SKM-1 (cell line): ENCODE measurements at regions not wholly inside any gene's neighbourhood (a gene's known extent, or its start where the extent isn't known, plus 50 kb on each side); places are given as distances from the start of the nearest gene placed in this dataset.
"Not testable (repeated sequence)": the region's sequence is repeated elsewhere in the genome, so short reads cannot be mapped to it uniquely, and the experiment has no call there.

Source experiments
- DNase-seq: peaks from one replicate; lab custom pipeline; 2025; ENCODE audit not compliant: unreplicated experiment; lab: John Stamatoyannopoulos, UW

DNA sequence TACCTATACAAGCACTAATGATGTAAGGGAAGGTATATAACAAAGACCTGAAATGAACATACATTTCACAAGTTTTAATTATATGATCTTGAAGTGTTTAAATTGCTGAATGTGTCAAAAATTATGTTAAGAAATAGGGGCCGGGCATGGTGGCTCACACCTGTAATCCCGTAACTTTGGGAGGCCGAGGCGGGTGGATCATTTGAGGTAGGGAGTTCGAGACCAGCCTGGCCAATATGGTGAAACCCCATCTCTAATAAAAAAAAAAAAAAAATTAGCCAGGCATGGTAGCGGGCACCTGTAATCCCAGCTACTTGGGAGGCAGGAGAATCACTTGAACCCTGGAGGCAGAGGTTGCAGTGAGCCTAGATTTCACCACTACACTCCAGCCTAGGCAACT lies 537.4 kb upstream of the STEAP1 start:
- DNase-seq: not testable (repeated sequence)

DNA sequence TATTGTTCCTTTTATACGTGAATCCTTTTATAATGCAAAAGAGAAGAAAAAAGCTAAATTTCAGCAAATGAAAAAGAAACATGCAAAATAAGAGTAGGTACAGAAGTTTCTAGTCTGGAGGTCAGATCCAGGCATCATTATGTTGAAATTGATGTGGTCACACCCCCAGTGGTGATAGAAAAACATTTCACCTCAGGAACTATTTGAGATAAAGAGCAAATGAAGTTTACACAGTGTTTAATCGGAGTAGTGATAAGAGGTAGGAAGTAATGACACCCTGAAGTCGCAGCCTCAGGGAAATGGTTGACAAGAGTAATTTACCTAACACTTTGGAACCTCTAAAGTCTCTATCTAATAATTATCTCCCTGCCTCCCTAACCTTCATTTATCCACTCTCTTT lies 536.0 kb upstream of the STEAP1 start:
- no peak for DNase-seq

DNA sequence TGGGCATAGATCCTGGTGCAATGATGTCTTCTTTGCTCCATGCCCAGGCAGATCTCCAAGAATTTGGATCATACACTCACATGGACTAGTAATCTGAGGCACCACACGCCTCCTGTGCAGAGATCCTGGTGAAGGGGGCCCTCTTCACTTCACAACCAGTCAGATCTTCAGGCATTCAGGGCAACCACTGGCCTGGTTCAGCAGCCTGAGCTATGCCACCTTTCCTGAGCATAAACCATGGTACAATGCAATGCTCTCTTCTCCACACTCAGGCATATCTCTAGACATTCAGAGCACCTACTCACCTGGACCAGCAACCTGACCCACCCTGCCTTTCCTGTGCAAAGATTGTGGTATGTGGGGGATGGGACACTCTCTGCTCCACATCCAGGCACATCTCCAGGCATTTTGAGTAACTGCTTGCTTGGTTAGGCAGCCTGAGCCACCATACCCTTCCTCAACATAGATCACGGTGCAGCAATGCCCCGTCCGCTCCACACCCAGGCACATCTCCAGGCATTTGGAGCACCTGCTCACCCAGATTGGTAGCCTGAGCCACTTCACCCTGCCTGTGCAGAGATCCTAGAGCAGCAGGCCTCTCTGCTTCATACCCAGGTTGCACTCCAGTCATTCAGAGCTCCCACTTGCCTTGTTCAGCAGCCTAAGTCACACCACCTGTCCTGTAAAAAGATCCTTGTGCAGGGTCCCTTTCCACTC lies 532.2 kb upstream of the STEAP1 start:
- DNase-seq: no peak

DNA sequence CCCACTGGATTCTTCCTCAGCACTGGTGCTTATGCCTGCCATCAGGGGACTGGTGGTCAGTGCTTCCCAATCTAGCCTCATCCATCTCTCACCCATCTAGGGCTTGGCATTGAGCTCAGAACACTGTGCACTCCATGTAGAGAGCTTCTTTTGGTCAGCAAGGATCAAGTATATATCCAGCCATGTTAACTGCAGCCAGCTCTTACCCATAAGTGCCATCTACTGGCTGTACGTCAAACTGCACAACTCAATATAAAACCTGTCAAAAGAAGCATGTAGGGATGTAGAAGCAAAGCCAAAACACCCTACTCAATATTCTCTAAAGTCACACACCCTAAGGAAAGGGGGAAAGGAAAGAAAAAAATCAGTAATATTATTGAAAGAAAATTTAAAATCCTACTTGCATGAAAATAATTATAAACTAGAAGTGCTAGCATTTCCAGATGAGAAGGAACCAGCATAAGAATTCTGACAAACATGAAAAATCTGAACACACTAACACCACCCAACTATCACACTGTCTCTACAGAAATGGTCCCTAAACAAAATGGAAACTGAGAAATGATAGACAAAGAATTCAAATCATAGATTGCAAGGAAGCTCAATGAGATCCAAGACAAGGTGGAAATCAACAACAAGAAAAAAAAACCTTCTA lies 531.1 kb upstream of the STEAP1 start:
- peak; percentile 4 for DNase-seq

DNA sequence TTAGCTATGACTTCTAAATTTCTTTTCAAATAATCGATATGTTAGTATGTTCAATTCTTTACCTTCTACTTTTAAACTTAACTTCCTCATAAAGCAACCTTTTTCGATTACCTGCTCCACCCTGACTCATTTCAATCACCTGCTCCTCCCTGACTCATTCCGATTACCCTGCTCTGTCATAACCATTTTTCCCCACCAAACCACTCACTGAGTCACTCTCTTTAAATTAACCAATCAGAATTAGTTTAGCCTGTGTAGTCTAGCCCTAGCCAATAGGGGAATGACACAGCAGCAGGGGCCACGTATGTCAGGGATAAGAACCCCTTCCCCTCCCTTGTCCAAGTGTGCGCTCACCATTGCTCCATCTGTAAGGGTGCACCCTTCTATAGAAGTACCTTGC lies 530.1 kb upstream of the STEAP1 start:
- not testable (repeated sequence) for DNase-seq

DNA sequence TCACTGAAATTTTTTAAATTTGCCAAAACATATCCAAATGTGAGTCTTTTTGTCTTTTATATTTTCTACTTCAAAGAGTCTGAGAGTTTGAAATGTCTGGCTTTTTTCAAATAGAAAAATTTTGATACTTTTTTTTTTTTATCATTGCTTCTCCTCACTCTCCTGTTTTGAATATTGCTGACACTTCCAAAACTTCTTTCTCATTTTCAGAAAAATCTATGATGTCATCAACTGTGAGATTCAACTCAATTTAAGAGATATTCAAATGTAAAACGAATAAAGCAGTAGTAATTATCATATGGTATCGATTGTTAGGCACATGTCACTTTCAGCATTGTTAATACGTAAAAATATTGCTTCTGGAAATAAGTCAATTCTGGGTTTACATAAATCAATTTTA lies 505.8 kb upstream of the STEAP1 start:
- DNase-seq: no peak

DNA sequence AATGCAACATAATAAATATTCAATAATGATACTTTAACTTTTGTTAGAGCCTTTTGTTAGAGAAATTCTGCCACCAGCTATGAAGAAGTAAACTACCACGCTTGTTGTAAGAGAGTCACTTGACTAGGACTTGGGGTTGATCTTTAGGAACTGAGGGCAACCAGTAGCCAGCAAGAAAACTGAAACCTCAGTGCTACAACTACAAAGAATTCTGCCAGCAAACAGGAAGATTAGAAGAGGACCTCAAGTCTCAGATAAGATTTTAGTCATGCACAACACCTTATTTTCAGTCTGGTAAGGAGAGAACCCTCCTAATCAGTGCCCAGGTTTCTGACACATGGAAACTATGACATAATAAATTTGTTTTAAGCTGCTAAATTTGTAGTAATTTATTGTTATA lies 498.3 kb upstream of the STEAP1 start:
- DNase-seq: no peak

DNA sequence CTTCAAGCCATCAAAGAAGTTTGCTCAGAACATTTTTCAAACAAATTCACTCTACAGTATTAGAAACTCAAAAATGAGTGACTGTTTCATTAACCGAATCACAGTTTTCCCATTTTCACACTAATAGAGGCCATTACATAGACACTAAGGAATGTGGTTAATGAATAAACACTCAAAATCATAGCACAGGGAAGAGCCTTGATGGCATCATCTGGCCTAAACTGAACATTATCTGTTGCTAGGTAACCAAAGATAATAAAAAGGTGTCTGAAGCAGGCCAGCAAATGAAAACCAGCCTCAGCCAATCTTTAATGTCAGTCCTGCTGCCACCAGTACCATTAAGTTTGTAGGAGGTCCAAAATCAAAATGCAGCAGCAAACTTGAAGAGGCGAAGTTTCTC lies 492.4 kb upstream of the STEAP1 start:
- DNase-seq: no peak

DNA sequence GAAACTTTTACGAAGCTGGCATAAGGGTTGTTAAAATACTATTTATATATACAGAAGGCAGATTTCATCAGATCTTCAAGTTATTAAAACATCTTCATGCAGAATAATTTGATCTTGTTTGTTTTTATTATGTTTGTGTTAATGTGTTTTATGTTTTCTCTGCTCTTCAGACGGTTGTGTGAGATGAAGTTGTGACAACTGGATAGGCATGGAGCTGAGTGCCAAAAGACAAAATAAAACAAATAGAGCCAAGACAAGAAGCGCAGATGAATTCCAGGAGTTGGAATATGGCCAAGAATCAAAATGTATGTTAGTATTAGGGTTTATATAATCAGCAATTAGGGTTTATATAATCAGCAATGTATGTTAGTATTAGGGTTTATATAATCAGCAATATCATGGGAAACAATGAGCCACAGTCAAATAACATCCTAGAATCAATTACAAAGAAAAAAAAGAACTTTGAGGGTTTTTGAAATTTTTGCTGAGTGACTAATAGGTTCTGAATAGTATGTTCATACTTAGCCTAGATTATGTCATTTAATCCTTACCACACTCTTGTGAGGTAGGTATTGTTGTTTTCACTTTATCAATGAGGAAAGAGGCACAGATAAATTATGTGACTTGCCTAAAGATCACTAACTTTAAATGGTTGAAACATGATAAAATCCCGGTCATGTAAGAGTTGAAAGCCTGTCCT lies 488.0 kb upstream of the STEAP1 start:
- DNase-seq: no peak

DNA sequence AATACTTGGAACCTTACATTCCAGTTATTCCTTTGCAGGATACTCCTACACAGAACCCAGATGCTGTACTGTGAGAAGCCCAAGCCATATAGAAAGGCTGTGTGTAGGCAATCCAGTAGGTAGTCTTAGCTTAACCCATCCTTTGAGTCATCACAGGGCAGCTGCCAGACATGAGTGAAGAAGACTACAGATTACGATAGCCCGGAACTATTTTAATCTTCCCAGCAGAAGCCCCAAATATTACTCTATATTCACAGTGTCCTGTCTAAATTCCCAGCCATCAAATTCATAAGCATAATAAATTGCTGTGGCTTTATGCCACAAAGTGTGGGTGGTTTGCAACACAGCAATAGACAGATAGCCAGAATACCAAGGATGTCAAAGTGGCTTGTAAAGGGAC lies 474.1 kb upstream of the STEAP1 start:
- no peak for DNase-seq

DNA sequence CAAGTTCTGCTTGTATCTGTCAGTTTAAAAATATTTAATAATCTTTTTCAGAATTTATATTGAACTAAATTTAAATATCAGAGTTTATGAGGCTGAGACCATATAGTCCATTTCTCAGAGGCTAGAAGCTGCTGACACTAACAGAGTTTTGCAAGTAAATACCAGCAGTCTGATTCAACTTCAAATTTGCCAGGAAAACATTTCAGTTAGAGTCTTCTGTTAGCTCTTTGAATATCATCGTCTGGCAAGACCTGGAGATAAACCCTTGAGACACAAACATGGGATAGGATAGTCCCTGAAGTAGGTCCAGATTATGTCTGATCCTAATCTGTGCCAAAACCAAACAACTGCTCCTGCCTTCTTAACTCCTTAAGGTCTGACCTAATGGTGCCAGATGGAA lies 472.8 kb upstream of the STEAP1 start:
- DNase-seq: no peak

DNA sequence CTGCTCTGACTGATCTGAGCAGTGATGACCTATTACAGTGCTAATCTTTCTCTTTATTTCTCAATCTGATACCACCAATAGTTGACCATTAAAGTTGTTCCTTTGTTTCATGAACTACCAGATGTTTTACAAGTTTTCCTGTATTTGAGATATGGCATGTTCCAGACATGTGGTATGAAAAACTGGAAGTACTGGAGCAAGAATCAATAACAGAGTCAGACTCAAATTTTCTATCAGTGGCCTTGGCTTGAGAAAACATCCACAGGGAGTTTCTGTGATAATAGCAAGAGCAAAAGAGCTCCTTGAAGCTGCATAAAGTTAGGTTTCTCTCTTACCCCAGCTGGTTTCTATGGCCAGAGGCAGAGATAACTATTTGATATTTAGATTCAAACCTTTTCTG lies 469.0 kb upstream of the STEAP1 start:
- no peak for DNase-seq

DNA sequence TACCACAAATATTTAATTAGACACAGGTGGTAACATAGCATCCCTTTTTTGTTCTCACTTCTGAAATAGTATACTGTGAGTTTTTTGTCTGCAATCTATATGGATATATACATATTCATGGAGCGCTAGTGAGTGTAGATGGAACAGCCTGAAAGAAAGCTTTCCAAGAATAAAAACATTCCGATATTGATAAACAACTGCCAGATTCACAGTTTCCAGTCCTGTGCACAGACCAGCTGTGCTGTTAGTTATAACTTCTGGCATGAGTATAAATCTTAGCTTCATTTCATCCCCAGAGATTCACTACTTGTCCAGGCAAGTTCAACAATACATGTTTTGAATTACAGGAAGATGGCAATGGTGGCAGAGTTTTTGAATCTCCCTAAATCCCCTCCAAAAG lies 467.1 kb upstream of the STEAP1 start:
- no peak for DNase-seq

DNA sequence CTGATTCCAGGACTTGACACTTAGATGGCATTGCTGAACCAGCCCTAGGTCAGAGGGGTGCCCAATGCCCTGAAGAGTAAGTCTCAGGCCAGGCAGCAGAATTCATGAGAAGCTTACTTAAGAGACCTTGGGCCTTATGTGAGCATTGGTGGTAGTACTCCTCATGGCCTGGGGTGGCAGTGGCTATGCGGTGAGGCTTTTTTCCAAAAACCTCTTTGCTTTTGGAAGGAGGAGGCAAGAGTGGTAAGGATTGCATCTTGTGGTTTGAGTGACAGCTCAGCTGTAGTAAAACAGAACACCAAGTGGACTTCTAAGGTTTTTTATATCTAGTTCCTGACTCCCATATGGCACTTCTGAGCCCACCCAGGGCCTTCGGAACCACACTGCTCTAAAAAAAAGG lies 459.0 kb upstream of the STEAP1 start:
- DNase-seq: no peak

DNA sequence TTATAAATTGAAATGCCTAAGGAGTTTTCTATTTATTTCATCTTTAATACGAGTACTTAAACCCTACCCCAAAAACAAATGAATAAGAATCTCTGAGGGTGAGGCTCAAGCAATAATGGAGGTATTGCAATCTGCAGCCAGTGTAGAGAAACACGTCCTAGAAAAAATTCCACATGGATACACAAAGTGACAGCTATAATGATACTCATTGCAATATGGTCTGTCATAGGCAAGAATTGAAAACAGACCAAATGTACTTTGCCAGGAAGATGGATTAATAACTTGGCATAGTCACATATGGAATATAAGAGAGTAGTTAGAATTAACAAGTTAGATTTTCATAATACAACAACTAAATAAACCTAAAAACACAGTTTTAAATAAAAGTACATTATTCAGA lies 440.1 kb upstream of the STEAP1 start:
- DNase-seq: no peak

DNA sequence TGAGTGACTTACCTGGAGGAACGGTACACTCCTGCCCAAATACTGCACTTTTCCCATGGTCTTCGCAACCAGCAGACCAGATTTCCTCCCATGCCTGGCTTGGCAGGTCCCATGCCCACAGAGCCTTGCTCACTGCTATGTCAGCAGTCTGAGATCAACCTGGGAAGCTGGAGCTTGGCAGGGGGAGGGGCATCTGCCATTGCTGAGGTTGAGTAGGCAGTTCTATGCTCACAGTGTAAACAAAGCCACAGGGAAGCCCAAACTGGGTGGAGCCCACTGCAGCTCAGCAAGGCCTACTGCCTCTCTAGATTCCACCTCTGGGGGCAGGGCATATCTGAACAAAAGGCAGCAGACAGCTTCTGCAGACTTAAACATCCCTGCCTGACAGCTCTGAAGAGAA lies 435.3 kb upstream of the STEAP1 start:
- DNase-seq: not testable (repeated sequence)

DNA sequence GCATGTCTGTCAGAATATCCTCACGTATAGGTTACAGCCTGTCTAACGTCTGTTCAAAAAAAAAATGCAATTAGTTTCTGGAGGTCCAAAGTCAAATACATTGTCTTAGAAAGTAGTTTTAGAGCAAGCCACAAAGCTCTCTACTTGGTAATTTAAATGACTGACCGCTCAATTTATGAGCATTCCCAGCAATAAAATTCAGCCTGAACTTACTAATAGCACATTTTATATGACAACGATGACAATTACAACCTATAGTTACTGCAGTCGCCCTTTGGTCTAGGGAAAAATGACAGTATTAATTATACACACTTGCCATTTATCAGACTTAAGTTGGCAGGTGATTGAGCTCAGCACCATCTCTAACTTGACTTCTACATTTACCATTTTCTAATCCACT lies 425.8 kb upstream of the STEAP1 start:
- DNase-seq: no peak

DNA sequence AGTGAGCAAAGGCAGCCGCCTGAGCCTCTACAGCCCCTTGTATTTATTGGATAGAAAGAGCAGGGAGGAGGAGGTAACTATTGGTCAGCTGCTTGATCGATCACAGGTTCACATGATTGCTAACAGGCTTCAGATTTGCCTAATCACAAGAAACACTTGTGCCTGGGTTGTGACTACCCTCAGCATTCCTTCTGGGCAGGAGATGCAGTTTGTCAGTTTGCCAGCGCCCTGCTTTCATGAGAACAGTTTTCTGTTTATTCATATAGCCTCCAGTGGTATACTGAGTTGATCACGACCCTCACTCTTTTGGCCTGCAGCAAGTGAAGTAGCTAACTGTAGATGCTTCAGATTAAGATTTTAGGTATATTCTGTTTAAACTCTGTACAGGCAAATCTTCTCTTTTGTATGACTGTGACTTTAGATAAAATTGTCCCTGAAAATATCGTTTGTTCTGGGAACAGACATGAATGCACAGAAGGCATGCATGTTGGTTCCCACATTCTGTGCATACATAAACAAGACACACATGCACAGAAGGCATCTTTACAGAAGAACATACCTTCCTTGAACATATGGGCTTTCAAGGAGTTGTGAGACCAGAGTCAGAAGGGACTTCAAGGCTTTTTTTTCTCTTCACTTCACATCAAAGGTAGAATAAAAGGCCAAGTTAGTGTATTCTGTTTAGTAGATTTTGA lies 422.4 kb upstream of the STEAP1 start:
- DNase-seq: no peak

DNA sequence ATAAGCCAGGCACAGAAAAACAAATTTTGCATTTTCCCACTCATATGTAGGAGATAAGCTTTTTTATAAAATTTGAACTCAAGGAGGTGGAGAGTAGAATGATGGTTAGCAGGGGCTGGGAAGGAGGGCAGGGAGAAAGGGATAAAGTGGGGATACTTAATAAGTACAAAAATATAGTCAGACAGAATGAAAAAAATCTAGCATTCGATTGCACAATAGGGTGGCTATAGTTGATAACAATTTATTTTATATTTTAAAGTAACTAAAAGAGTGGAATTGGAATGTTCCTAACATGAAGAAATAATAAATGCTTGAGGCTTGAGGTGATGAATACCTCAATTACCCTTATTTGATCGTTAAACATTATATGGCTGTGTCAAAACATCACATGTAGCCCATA lies 415.7 kb upstream of the STEAP1 start:
- no peak for DNase-seq

DNA sequence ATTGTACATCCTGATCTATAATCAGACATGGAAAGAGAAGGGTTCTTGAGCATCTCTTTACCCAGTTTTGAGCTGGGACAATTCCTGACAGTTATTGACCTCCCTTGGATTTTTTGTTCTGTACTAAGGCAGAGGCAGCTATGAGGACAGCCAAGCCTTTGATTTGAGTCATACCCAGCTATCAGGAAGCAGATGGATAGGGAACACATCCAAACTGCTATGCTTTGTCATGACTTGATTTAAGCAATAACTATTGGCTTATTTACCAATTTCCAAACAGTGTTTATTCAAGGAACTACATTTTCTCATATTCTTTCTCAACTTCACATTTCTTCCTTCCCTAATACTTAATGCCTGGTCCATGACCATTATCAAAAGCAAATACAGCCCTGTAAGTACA lies 396.4 kb upstream of the STEAP1 start:
- DNase-seq: no peak

DNA sequence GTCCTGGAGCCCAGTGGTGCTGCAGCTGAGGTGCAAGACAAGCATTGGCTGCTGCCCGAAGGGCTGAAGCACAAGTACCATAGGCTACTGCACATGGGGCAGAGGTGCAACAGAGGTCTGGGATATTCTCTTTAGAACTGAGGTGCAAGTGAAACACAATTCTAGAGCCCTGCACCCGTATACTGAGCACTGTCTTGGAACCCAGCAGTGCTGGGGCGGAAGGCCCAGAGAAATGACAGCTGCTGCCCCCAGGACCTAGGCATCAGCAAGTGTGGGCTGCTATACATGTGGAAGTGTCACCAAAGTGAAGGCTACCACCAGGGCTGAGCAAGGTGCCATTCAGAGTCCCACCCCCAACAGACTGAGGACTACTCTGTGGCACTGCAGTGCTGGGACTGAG lies 393.6 kb upstream of the STEAP1 start:
- DNase-seq: no peak

DNA sequence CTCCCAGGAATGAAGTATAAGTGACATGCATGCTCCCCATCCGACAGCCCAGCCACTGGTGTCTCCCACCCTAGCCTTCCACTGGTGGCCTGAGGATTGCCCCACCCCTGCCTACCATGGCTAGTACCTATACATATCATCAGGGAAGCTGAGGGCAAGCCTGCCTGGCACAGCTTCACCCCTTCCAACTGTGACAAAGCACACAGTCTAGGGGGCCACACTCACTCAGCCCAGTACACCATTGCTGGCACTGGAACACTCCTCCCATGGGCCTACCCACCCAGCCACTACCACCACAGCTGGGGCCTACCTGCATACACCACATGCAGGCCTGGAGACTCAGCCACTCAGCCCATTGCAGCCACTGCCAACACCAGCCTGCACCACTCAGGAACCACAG lies 393.1 kb upstream of the STEAP1 start:
- DNase-seq: no peak
